Loucy (cell line): ENCODE measurements at regions not wholly inside any gene's neighbourhood (a gene's known extent, or its start where the extent isn't known, plus 50 kb on each side); places are given as distances from the start of the nearest gene placed in this dataset.

Experiments
- EZH2phosphoT487 ChIP-seq: fragments of 200-600 bp; IDR thresholded peaks from 2 replicates; pipeline ENCODE4 v1.6.1; 2018; ENCODE audit warnings: antibody characterized with exemption, mild to moderate bottlenecking, moderate library complexity, borderline replicate concordance
- TF ChIP-seq, protein P1 (sequence below): fragments of 200-600 bp; sonication (generic); conservative IDR thresholded peaks from 2 replicates; pipeline ENCODE4 v1.5.1; 2014; ENCODE audit warnings: mild to moderate bottlenecking, antibody characterized with exemption, low read length

DNA sequence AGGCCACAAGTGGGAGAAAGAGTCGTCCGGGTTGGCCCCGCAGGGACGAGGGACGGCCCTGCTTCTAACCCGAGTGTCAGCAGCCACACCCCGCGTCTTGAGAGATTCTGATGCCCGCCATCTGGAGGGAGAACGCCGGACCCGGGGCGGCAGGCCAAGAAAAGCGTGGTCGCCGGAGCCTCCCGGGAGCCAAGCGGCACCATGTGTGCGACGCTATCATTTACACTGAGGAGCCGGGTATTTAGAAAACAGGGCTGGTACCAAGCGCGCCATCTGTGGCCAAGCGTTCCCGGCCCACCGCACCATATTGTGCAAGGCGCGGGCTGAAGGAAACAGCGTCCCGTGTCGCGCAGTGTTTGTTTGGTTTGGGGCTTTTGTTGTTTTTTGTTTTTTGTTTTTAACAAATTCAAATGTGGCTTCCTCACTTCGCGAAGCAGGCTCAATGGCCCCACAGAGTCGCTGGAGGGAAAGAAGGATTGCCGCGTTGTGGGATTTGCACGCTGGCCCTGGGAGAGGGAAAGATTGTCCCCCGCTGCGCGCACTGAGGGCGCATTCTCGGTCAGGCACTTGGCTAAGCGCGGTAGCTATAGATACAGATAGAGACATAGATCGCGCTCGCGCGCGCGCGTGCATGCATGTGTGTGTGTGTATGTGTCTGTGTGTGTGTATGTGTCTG, 153.8 kb downstream of the BCL11B start:
- TF ChIP-seq, protein P1, sequence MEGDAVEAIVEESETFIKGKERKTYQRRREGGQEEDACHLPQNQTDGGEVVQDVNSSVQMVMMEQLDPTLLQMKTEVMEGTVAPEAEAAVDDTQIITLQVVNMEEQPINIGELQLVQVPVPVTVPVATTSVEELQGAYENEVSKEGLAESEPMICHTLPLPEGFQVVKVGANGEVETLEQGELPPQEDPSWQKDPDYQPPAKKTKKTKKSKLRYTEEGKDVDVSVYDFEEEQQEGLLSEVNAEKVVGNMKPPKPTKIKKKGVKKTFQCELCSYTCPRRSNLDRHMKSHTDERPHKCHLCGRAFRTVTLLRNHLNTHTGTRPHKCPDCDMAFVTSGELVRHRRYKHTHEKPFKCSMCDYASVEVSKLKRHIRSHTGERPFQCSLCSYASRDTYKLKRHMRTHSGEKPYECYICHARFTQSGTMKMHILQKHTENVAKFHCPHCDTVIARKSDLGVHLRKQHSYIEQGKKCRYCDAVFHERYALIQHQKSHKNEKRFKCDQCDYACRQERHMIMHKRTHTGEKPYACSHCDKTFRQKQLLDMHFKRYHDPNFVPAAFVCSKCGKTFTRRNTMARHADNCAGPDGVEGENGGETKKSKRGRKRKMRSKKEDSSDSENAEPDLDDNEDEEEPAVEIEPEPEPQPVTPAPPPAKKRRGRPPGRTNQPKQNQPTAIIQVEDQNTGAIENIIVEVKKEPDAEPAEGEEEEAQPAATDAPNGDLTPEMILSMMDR = no peak
- no peak for TF ChIP-seq EZH2phosphoT487
